Endothelial cell of umbilical vein (primary cell): ENCODE measurements at regions not wholly inside any gene's neighbourhood (a gene's known extent, or its start where the extent isn't known, plus 50 kb on each side); places are given as distances from the start of the nearest gene placed in this dataset.

Experiments used
- BruUV-seq: library from RNA; stranded (reverse); fragments of 400-500 nt; replicated peaks from 2 replicates; lab custom pipeline; 2021; lab: Mats Ljungman, UMichigan
- CTCF ChIA-PET: fragments of 300-600, 350-600 bp; sonication (Branson Sonifier 250); formaldehyde crosslinking; loops from one replicate; lab custom pipeline; 2021; ENCODE audit warnings: antibody characterized with exemption, inconsistent platforms; lab: Charles Lee
- POLR2A ChIA-PET: fragments of 300-600, 350-600 bp; sonication (Branson Sonifier 250); formaldehyde crosslinking; loops from one replicate; lab custom pipeline; 2021; ENCODE audit warnings: antibody characterized with exemption, inconsistent platforms; lab: Charles Lee
- DNase-seq: peaks from one replicate; pipeline ENCODE4 v3.0.0-alpha.2; 2011; ENCODE audit warnings: low read depth, low spot score
- FAIRE-seq: peaks from 2 replicates; lab custom pipeline; 2011; peaks lifted over from hg19 to GRCh38; lab: Jason Lieb, UNC
- H2AFZ ChIP-seq: 2 replicates; pipeline ENCODE4 v1.6.0; 2012; ENCODE audit warnings: low read depth, low read length, control low read depth, inconsistent platforms
- H3K27ac ChIP-seq: 2 replicates; pipeline ENCODE4 v1.5.1; 2011; ENCODE audit warnings: low read depth, mild to moderate bottlenecking, control low read depth, low read length, moderate library complexity; ENCODE audit not compliant: insufficient read depth
- H3K27me3 ChIP-seq, 2 experiments: 2 replicates each; pipeline versions ENCODE4 v1.6.0 to v1.6.1; 2011; ENCODE audit warnings: low read length in 2 of 2, mixed read lengths in 1 of 2; ENCODE audit not compliant: control insufficient read depth in 2 of 2, insufficient read depth in 2 of 2
- H3K36me3 ChIP-seq, 2 experiments: 2 replicates in 1 of 2; 3 replicates in 1 of 2; pipeline ENCODE4 v1.5.1; 2011; ENCODE audit warnings: low read length in 2 of 2, mild to moderate bottlenecking in 1 of 2, moderate library complexity in 1 of 2; ENCODE audit not compliant: control insufficient read depth in 2 of 2, insufficient read depth in 2 of 2; ENCODE audit errors: extremely low read depth in 1 of 2
- H3K4me1 ChIP-seq: 3 replicates; pipeline ENCODE4 v1.5.1; 2011; ENCODE audit warnings: mild to moderate bottlenecking, low read length; ENCODE audit not compliant: control insufficient read depth, insufficient read depth; ENCODE audit errors: extremely low read depth
- H3K4me2 ChIP-seq: 2 replicates; pipeline ENCODE4 v1.6.1; 2011; ENCODE audit warnings: low read length, control low read depth, mixed read lengths; ENCODE audit not compliant: insufficient read depth
- H3K4me3 ChIP-seq, 3 experiments: fragments of 200-600 bp in 1 of 3; sonication (generic), shearing (Covaris generic) in 1 of 3; replicated peaks in 1 of 3; 2 replicates each; pipeline ENCODE4 v1.5.1; 2011 to 2016; ENCODE audit warnings: control low read depth in 3 of 3, low read length in 3 of 3, mild to moderate bottlenecking in 2 of 3, inconsistent platforms in 1 of 3, low read depth in 1 of 3, moderate library complexity in 1 of 3; ENCODE audit not compliant: insufficient read depth in 1 of 3
- H3K79me2 ChIP-seq: 2 replicates; pipeline ENCODE4 v1.6.0; 2012; ENCODE audit warnings: low read length, inconsistent platforms; ENCODE audit not compliant: control insufficient read depth, insufficient read depth
- H3K9ac ChIP-seq: replicated peaks from 2 replicates; pipeline ENCODE3; 2011; ENCODE audit warnings: low read length, control low read depth; ENCODE audit not compliant: insufficient read depth; ENCODE audit errors: extremely low read depth
- H3K9me1 ChIP-seq: replicated peaks from 3 replicates; pipeline ENCODE4 v1.6.0; 2011; ENCODE audit warnings: mild to moderate bottlenecking, low read length; ENCODE audit not compliant: control insufficient read depth, insufficient read depth; ENCODE audit errors: extremely low read depth
- H3K9me3 ChIP-seq: replicated peaks from 2 replicates; pipeline ENCODE4 v1.5.1; 2012; ENCODE audit warnings: low read length, inconsistent platforms; ENCODE audit not compliant: control insufficient read depth, insufficient read depth
- H4K20me1 ChIP-seq: replicated peaks from 2 replicates; pipeline ENCODE3; 2011; ENCODE audit warnings: mild to moderate bottlenecking, low read length; ENCODE audit not compliant: control insufficient read depth, insufficient read depth; ENCODE audit errors: extremely low read depth
- EZH2 ChIP-seq: IDR thresholded peaks from 2 replicates; pipeline ENCODE4 v1.6.1; 2012; ENCODE audit warnings: borderline replicate concordance, low read depth, mild to moderate bottlenecking, moderate library complexity, low read length, inconsistent platforms; ENCODE audit not compliant: severe bottlenecking
- FOS ChIP-seq: IDR thresholded peaks from 2 replicates; pipeline ENCODE4 v1.6.1; 2011; ENCODE audit warnings: mild to moderate bottlenecking, low read length, moderate library complexity, borderline replicate concordance; ENCODE audit not compliant: insufficient read depth
- GATA2 ChIP-seq: IDR thresholded peaks from 2 replicates; pipeline ENCODE4 v1.7.0; 2011; ENCODE audit warnings: low read depth, mild to moderate bottlenecking, moderate library complexity, mixed read lengths, low read length; ENCODE audit not compliant: insufficient read length, insufficient read depth
- JUN ChIP-seq: IDR thresholded peaks from 2 replicates; pipeline ENCODE4 v1.6.1; 2011; ENCODE audit warnings: borderline replicate concordance, low read depth; ENCODE audit not compliant: insufficient read length, insufficient read depth
- MAX ChIP-seq: IDR thresholded peaks from 2 replicates; pipeline ENCODE4 v1.6.1; 2011; ENCODE audit not compliant: insufficient read depth, insufficient read length
- MYC ChIP-seq: IDR thresholded peaks from one replicate; pipeline ENCODE4 v1.6.1; 2011; ENCODE audit warnings: mild to moderate bottlenecking, low read depth, low read length
- POLR2A ChIP-seq: IDR thresholded peaks from 2 replicates; pipeline ENCODE4 v1.6.1; 2012; ENCODE audit warnings: low read depth, mild to moderate bottlenecking, control low read depth, low read length
- POLR2AphosphoS5 ChIP-seq: IDR thresholded peaks from 2 replicates; pipeline ENCODE4 v1.6.1; 2012; ENCODE audit warnings: low read depth, mild to moderate bottlenecking, control low read depth, low read length, moderate library complexity; ENCODE audit not compliant: insufficient read depth
- dilution Hi-C: fragments of 300-500 bp; cut with MboI; formaldehyde crosslinking; loops from one replicate; pipeline ENCODE4 v1.15.0; 2019; ENCODE audit warnings: low sequenced_read_pairs; ENCODE audit not compliant: extremely low pct_ligation_motif_present
- intact Hi-C: fragments of 100-400 bp; cut with micrococcal nuclease; formaldehyde crosslinking; loops from one replicate; pipeline ENCODE4 v1.10.0; 2022
- TF ChIP-seq, protein P1 (sequence below), 2 donors: IDR thresholded peaks; 1 replicate in 1 of 2; 2 replicates in 1 of 2; pipeline ENCODE4 v1.5.1; 2011; ENCODE audit warnings: low read length in 2 of 2, mild to moderate bottlenecking in 2 of 2, moderate library complexity in 2 of 2, control low read depth in 1 of 2, inconsistent platforms in 1 of 2, low read depth in 1 of 2; ENCODE audit not compliant: insufficient read depth in 1 of 2; ENCODE audit errors: extremely low read depth in 1 of 2

DNA sequence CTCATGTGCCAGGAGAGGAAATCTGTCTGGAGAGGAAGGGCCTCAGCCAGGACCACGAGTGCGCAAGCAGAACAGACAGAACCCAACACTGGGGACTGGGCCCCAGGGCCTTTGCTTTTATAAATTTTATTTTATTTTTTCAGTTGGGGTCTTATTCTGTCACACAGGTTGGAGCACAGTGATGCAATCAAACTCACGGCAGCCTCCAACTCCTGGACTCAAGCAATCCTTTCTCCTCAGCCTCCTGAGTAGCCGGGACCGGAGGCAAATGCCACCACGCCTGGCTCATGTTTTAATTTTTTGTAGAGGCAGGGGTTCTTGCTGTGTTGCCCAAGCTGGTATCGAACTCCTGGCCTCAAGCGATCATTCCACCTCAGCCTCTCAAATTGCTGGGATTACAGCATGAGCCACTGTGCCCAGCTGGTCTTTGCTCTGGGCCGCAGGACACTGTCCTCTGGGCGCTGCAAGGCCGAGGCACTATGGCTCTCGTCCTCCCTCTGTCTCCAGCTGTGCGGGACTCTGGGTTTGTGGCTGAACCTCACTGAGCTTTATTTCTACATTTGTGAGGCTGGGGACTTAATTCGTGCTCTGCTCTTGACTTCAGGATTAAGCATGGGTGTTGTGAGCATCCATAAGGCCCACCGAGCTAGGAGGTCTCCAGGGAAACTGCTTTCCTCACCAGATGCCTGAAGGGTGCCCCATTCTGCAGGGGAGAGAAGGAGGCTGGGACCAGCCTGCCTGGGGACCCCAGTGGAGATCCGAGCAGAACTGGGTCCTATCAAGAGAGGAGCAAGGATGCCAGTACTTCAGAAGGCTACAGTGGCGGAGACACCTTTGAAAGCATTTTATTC is 144.2 kb upstream of the VSTM2B start:
- no peak for FAIRE-seq

More for the DNA sequence above, 144.2 kb upstream of the VSTM2B start:
- dilution Hi-C loops (no loop called here), intact Hi-C loops (no loop called here)
- BruUV-seq: no TSS peak
- Histone ChIP-seq H3K4me3 (no peak overlapping the region), H3K4me1 (no peaks in the 10 kb centered on the region), H3K27ac (no peak overlapping the region), H3K9me3 (peaks cover 6% of the 10 kb centered on the region), H3K4me2 (no peak overlapping the region), H2AFZ (no peak overlapping the region), H3K9me1 (no peaks in the 10 kb centered on the region), H3K79me2 (no peaks in the 10 kb centered on the region), H3K27me3 (no peaks in the 10 kb centered on the region), H3K36me3 (no peaks in the 10 kb centered on the region), H3K9ac (no peak overlapping the region), H4K20me1 (no peaks in the 10 kb centered on the region)
- POLR2A ChIA-PET: no interaction called here
- no peak for DNase-seq
- CTCF ChIA-PET: no interaction called here
- no peak for TF ChIP-seq GATA2
- TF ChIP-seq, protein P1, sequence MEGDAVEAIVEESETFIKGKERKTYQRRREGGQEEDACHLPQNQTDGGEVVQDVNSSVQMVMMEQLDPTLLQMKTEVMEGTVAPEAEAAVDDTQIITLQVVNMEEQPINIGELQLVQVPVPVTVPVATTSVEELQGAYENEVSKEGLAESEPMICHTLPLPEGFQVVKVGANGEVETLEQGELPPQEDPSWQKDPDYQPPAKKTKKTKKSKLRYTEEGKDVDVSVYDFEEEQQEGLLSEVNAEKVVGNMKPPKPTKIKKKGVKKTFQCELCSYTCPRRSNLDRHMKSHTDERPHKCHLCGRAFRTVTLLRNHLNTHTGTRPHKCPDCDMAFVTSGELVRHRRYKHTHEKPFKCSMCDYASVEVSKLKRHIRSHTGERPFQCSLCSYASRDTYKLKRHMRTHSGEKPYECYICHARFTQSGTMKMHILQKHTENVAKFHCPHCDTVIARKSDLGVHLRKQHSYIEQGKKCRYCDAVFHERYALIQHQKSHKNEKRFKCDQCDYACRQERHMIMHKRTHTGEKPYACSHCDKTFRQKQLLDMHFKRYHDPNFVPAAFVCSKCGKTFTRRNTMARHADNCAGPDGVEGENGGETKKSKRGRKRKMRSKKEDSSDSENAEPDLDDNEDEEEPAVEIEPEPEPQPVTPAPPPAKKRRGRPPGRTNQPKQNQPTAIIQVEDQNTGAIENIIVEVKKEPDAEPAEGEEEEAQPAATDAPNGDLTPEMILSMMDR (IDR thresholded peaks at IDR 0.05; ENCODE audit: extremely low read depth in 1 of 2, insufficient read depth in 1 of 2, low read depth in 1 of 2, low read length in 2 of 2): no peak
- no peak for TF ChIP-seq POLR2A
- TF ChIP-seq POLR2AphosphoS5: no peak
- no peak for TF ChIP-seq MYC
- TF ChIP-seq EZH2: no peak
- no peak for TF ChIP-seq MAX
- no peak for TF ChIP-seq JUN
- no peak for TF ChIP-seq FOS
